Neural cell (in vitro differentiated cells): ENCODE measurements at regions not wholly inside any gene's neighbourhood (a gene's known extent, or its start where the extent isn't known, plus 50 kb on each side); places are given as distances from the start of the nearest gene placed in this dataset.

Experiments
- H2AFZ ChIP-seq: fragments of 200-600, 300-800 bp; sonication (generic), shearing (Covaris generic); 2 replicates; pipeline ENCODE4 v1.6.0; 2014; ENCODE audit warnings: low read depth, mild to moderate bottlenecking, antibody characterized with exemption, low read length, moderate library complexity
- H3F3A ChIP-seq: fragments of 200-600 bp; shearing (Covaris generic); 2 replicates; pipeline ENCODE4 v1.6.1; 2016; ENCODE audit warnings: mild to moderate bottlenecking, moderate library complexity, mixed read lengths, antibody characterized with exemption, low read length; ENCODE audit not compliant: insufficient read depth, poor library complexity, severe bottlenecking
- H3K27ac ChIP-seq: fragments of 200-600, 300-800 bp; sonication (generic), shearing (Covaris generic); 2 replicates; pipeline ENCODE4 v1.5.1; 2014; ENCODE audit warnings: mild to moderate bottlenecking, low read length, moderate library complexity
- H3K27me3 ChIP-seq: fragments of 300-800, 200-600 bp; sonication (generic), shearing (Covaris generic); 2 replicates; pipeline ENCODE4 v1.6.0; 2014; ENCODE audit warnings: mild to moderate bottlenecking, low read depth, low read length, moderate library complexity; ENCODE audit not compliant: insufficient read depth
- H3K36me3 ChIP-seq: fragments of 300-800, 200-600 bp; sonication (generic), shearing (Covaris generic); 2 replicates; pipeline ENCODE4 v1.5.1; 2014; ENCODE audit warnings: mild to moderate bottlenecking, antibody characterized with exemption, low read length, moderate library complexity; ENCODE audit not compliant: insufficient read depth
- H3K4me2 ChIP-seq: fragments of 300-800, 200-600 bp; sonication (generic), shearing (Covaris generic); 2 replicates; pipeline ENCODE4 v1.6.0; 2014; ENCODE audit warnings: mild to moderate bottlenecking, low read length
- H3K4me3 ChIP-seq: fragments of 300-800, 200-600 bp; sonication (generic), shearing (Covaris generic); 2 replicates; pipeline ENCODE4 v1.5.1; 2014; ENCODE audit warnings: mild to moderate bottlenecking, low read length, moderate library complexity
- H3K79me2 ChIP-seq: fragments of 200-600 bp; shearing (Covaris generic); replicated peaks from 2 replicates; pipeline ENCODE4 v1.6.0; 2014; ENCODE audit warnings: mild to moderate bottlenecking, low read length, moderate library complexity; ENCODE audit not compliant: insufficient read depth
- H3K9ac ChIP-seq: fragments of 300-800, 200-600 bp; sonication (generic), shearing (Covaris generic); 2 replicates; pipeline ENCODE4 v1.6.1; 2016; ENCODE audit warnings: mild to moderate bottlenecking, low read length, mixed read lengths
- H3K9me2 ChIP-seq: fragments of 200-600 bp; shearing (Covaris generic); 2 replicates; pipeline ENCODE4 v1.6.1; 2016; ENCODE audit warnings: mild to moderate bottlenecking, low read length, mixed read lengths; ENCODE audit not compliant: insufficient read depth
- H3K9me3 ChIP-seq: fragments of 200-600, 300-800 bp; sonication (generic), shearing (Covaris generic); 2 replicates; pipeline ENCODE4 v1.6.1; 2016; ENCODE audit warnings: mild to moderate bottlenecking, mixed run types, low read length, moderate library complexity, mixed read lengths
- H4K20me1 ChIP-seq: fragments of 200-600 bp; shearing (Covaris generic); 2 replicates; pipeline ENCODE4 v1.6.1; 2016; ENCODE audit warnings: mild to moderate bottlenecking, mixed run types; ENCODE audit not compliant: insufficient read depth
- CTCF ChIP-seq: fragments of 450-650 bp; IDR thresholded peaks from 2 replicates; pipeline ENCODE4 v1.5.1; 2014; ENCODE audit warnings: antibody characterized with exemption, mild to moderate bottlenecking, moderate library complexity; ENCODE audit not compliant: poor library complexity, severe bottlenecking
- EP300 ChIP-seq: fragments of 450-650 bp; conservative IDR thresholded peaks from 2 replicates; pipeline ENCODE4 v1.6.1; 2014; ENCODE audit warnings: antibody characterized with exemption, mild to moderate bottlenecking, moderate library complexity; ENCODE audit not compliant: poor library complexity, severe bottlenecking
- EZH2 ChIP-seq: fragments of 200-600, 300-800 bp; shearing (Covaris generic), sonication (generic); IDR thresholded peaks from 2 replicates; pipeline ENCODE4 v1.6.1; 2014; ENCODE audit warnings: antibody characterized with exemption, low read length, borderline replicate concordance, mild to moderate bottlenecking; ENCODE audit not compliant: insufficient read depth, poor library complexity, severe bottlenecking
- MXI1 ChIP-seq: fragments of 450-650 bp; conservative IDR thresholded peaks from 2 replicates; pipeline ENCODE4 v1.6.1; 2014; ENCODE audit warnings: antibody characterized with exemption, mild to moderate bottlenecking; ENCODE audit not compliant: poor library complexity, severe bottlenecking
- POLR2AphosphoS5 ChIP-seq: IDR thresholded peaks from 2 replicates; pipeline ENCODE4 v1.6.1; 2012
- RAD21 ChIP-seq: fragments of 450-650 bp; conservative IDR thresholded peaks from 2 replicates; pipeline ENCODE4 v1.6.1; 2014; ENCODE audit warnings: antibody characterized with exemption, mild to moderate bottlenecking, moderate library complexity
- REST ChIP-seq: IDR thresholded peaks from 2 replicates; pipeline ENCODE4 v1.6.1; 2012; ENCODE audit warnings: borderline replicate concordance
- SMC3 ChIP-seq: fragments of 450-650 bp; conservative IDR thresholded peaks from 2 replicates; pipeline ENCODE4 v1.6.1; 2014; ENCODE audit warnings: antibody characterized with exemption, mild to moderate bottlenecking, moderate library complexity; ENCODE audit not compliant: poor library complexity
- TAF1 ChIP-seq: IDR thresholded peaks from 2 replicates; pipeline ENCODE4 v1.6.1; 2012; ENCODE audit warnings: low read depth

- no peaks in the 10 kb centered on the region for H3K36me3 ChIP-seq
- H3K9me2 ChIP-seq: no peaks in the 10 kb centered on the region
- H3K27me3 ChIP-seq: no peaks in the 10 kb centered on the region
- no peak overlapping the region for H3K9ac ChIP-seq
- no peak overlapping the region for H3K4me3 ChIP-seq
- H3K27ac ChIP-seq: no peak overlapping the region
- no peak overlapping the region for H3K4me2 ChIP-seq
- no peak for TF ChIP-seq SMC3
- no peak for TF ChIP-seq TAF1
- no peak for TF ChIP-seq EP300
- TF ChIP-seq CTCF: no peak
- TF ChIP-seq RAD21: no peak
- TF ChIP-seq EZH2: no peak
- no peak for TF ChIP-seq MXI1
- TF ChIP-seq POLR2AphosphoS5: no peak
- no peak for TF ChIP-seq REST
- no peak overlapping the region for H2AFZ ChIP-seq
- H3K9me3 ChIP-seq: no peaks in the 10 kb centered on the region
- no peaks in the 10 kb centered on the region for H3F3A ChIP-seq
- H4K20me1 ChIP-seq: no peaks in the 10 kb centered on the region
- no peaks in the 10 kb centered on the region for H3K79me2 ChIP-seq
Observed at GRCh38 chr10:4407783-4408182, 418.2 kb upstream of the AKR1E2 start.

- Histone ChIP-seq H3K9me2 (no peaks in the 10 kb centered on the region), H3K36me3 (no peaks in the 10 kb centered on the region), H3K9ac (no peak overlapping the region), H3K4me3 (no peak overlapping the region), H3K9me3 (no peaks in the 10 kb centered on the region), H3K79me2 (no peaks in the 10 kb centered on the region), H3K27me3 (no peaks in the 10 kb centered on the region), H2AFZ (no peak overlapping the region), H4K20me1 (no peaks in the 10 kb centered on the region), H3K27ac (no peak overlapping the region), H3K4me2 (no peak overlapping the region), H3F3A (no peaks in the 10 kb centered on the region)
- TF ChIP-seq MXI1: no peak
- no peak for TF ChIP-seq REST
- no peak for TF ChIP-seq EP300
- no peak for TF ChIP-seq EZH2
- TF ChIP-seq POLR2AphosphoS5: no peak
- TF ChIP-seq CTCF: no peak
- no peak for TF ChIP-seq SMC3
- TF ChIP-seq RAD21: no peak
- TF ChIP-seq TAF1: no peak
Observed at GRCh38 chr10:4405828-4406227, 420.2 kb upstream of the AKR1E2 start.
